SK-N-SH (cell line): ENCODE measurements at regions not wholly inside any gene's neighbourhood (a gene's known extent, or its start where the extent isn't known, plus 50 kb on each side); places are given as distances from the start of the nearest gene placed in this dataset.

Source experiments
- CTCF ChIA-PET: fragments of 300-600, 350-600 bp; formaldehyde crosslinking; extraction: SDS; loops from one replicate; lab custom pipeline; 2021; lab: Yijun Ruan, JAX
- POLR2A ChIA-PET: fragments of 350-600 bp; sonication (Branson Sonifier 250); formaldehyde crosslinking; extraction: SDS; loops from one replicate; lab custom pipeline; 2020; ENCODE audit warnings: antibody characterized with exemption, inconsistent platforms; lab: Yijun Ruan, JAX
- DNase-seq: peaks from one replicate; pipeline ENCODE4 v3.0.0; 2012
- H2AFZ ChIP-seq: fragments of 200-600 bp; sonication (generic); 2 replicates; pipeline ENCODE4 v1.8.1; 2016; ENCODE audit warnings: antibody characterized with exemption, mild to moderate bottlenecking, low read depth
- H3F3A ChIP-seq: fragments of 200-600 bp; sonication (generic); replicated peaks from 2 replicates; pipeline ENCODE3; 2016; ENCODE audit warnings: antibody characterized with exemption, mild to moderate bottlenecking; ENCODE audit not compliant: insufficient read depth
- H3K27ac ChIP-seq, 2 experiments: fragments of 200-500 bp in 1 of 2; fragments of 200-600 bp in 1 of 2; sonication (Bioruptor generic) in 1 of 2; sonication (generic), shearing (Covaris generic) in 1 of 2; 2 replicates each; pipeline versions ENCODE4 v1.5.1 to v1.6.1; 2014 to 2016; ENCODE audit warnings: low read depth in 2 of 2, inconsistent platforms in 1 of 2, low read length in 1 of 2, mild to moderate bottlenecking in 1 of 2, mixed read lengths in 1 of 2
- H3K27me3 ChIP-seq: fragments of 200-600 bp; sonication (generic), shearing (Covaris generic); 2 replicates; pipeline ENCODE4 v1.6.1; 2016; ENCODE audit warnings: mixed run types; ENCODE audit not compliant: insufficient read depth
- H3K36me3 ChIP-seq, 2 experiments: fragments of 200-500 bp in 1 of 2; fragments of 200-600 bp in 1 of 2; sonication (Bioruptor generic) in 1 of 2; sonication (generic) in 1 of 2; replicated peaks in 1 of 2; 2 replicates each; pipeline versions ENCODE3 to v1.5.1; 2014 to 2016; ENCODE audit warnings: low read length in 1 of 2, mild to moderate bottlenecking in 1 of 2; ENCODE audit not compliant: insufficient read depth in 2 of 2, control insufficient read depth in 1 of 2
- H3K4me1 ChIP-seq, 2 experiments: fragments of 200-500 bp in 1 of 2; fragments of 200-600 bp in 1 of 2; sonication (Bioruptor generic) in 1 of 2; sonication (generic), shearing (Covaris generic) in 1 of 2; 2 replicates each; pipeline versions ENCODE4 v1.5.1 to v1.6.1; 2014 to 2016; ENCODE audit warnings: low read depth in 1 of 2, low read length in 1 of 2, mixed run types in 1 of 2; ENCODE audit not compliant: insufficient read depth in 2 of 2, control insufficient read depth in 1 of 2
- H3K4me2 ChIP-seq: fragments of 200-600 bp; sonication (generic), shearing (Covaris generic); 2 replicates; pipeline ENCODE4 v1.6.1; 2017; ENCODE audit warnings: mixed run types
- H3K4me3 ChIP-seq, 2 experiments: fragments of 200-500 bp in 1 of 2; fragments of 200-600 bp in 1 of 2; sonication (Bioruptor generic) in 1 of 2; sonication (generic), shearing (Covaris generic) in 1 of 2; 2 replicates each; pipeline versions ENCODE4 v1.5.1 to v1.8.1; 2014 to 2016; ENCODE audit warnings: low read depth in 2 of 2, inconsistent platforms in 1 of 2, low read length in 1 of 2, mild to moderate bottlenecking in 1 of 2, mixed read lengths in 1 of 2, moderate library complexity in 1 of 2
- H3K79me2 ChIP-seq: fragments of 200-600 bp; sonication (generic); 2 replicates; pipeline ENCODE4 v1.8.1; 2017; ENCODE audit warnings: mild to moderate bottlenecking; ENCODE audit not compliant: insufficient read depth
- H3K9ac ChIP-seq: fragments of 200-600 bp; sonication (generic); 2 replicates; pipeline ENCODE4 v1.6.1; 2017; ENCODE audit warnings: mixed run types
- H3K9me2 ChIP-seq: fragments of 200-600 bp; sonication (generic); 2 replicates; pipeline ENCODE4 v1.6.1; 2017; ENCODE audit warnings: mixed run types
- H3K9me3 ChIP-seq: fragments of 200-600 bp; sonication (generic); 2 replicates; pipeline ENCODE4 v1.6.1; 2017; ENCODE audit warnings: mixed run types, mild to moderate bottlenecking, moderate library complexity
- H4K20me1 ChIP-seq: fragments of 200-600 bp; sonication (generic); 2 replicates; pipeline ENCODE4 v1.6.1; 2017; ENCODE audit warnings: mild to moderate bottlenecking, mixed run types; ENCODE audit not compliant: insufficient read depth
- FOSL2 ChIP-seq: IDR thresholded peaks from 2 replicates; pipeline ENCODE4 v1.4.0; 2012; ENCODE audit warnings: low read depth, mild to moderate bottlenecking, moderate library complexity, borderline replicate concordance
- FOXM1 ChIP-seq: IDR thresholded peaks from 2 replicates; pipeline ENCODE4 v1.4.0; 2012; ENCODE audit warnings: low read depth, mild to moderate bottlenecking
- MEF2A ChIP-seq: IDR thresholded peaks from 2 replicates; pipeline ENCODE4 v1.4.0; 2012; ENCODE audit warnings: low read depth, borderline replicate concordance
- MXI1 ChIP-seq: IDR thresholded peaks from 2 replicates; pipeline ENCODE4 v1.6.1; 2012; ENCODE audit warnings: mild to moderate bottlenecking, low read depth, low read length, improper control_type of control experiment
- RAD21 ChIP-seq: IDR thresholded peaks from 2 replicates; pipeline ENCODE4 v1.6.1; 2012; ENCODE audit warnings: mild to moderate bottlenecking, low read length
- RCOR1 ChIP-seq: fragments of 150-350 bp; IDR thresholded peaks from 2 replicates; pipeline ENCODE4 v1.6.1; 2017; ENCODE audit warnings: antibody characterized with exemption, low read length
- REST ChIP-seq: IDR thresholded peaks from 2 replicates; pipeline ENCODE4 v1.6.1; 2012; ENCODE audit warnings: mild to moderate bottlenecking, low read depth, low read length, moderate library complexity
- RXRA ChIP-seq: IDR thresholded peaks from 2 replicates; pipeline ENCODE4 v1.4.0; 2012; ENCODE audit warnings: low read depth, mild to moderate bottlenecking, borderline replicate concordance
- SIN3A ChIP-seq: IDR thresholded peaks from 2 replicates; pipeline ENCODE4 v1.6.1; 2012; ENCODE audit warnings: low read depth, mild to moderate bottlenecking, low read length, moderate library complexity, borderline replicate concordance
- TCF12 ChIP-seq: IDR thresholded peaks from 2 replicates; pipeline ENCODE4 v1.4.0; 2012
- TEAD4 ChIP-seq: IDR thresholded peaks from 2 replicates; pipeline ENCODE4 v1.4.0; 2012; ENCODE audit warnings: mild to moderate bottlenecking, borderline replicate concordance; ENCODE audit not compliant: insufficient read depth
- WGBS: methylation state at CpG from one replicate; pipeline ENCODE4 v1.1.6; 2017; ENCODE audit warnings: low lambda C conversion rate; 5-methylcytosine and 5-hydroxymethylcytosine counted together
- TF ChIP-seq, protein P1 (sequence below): fragments of 150-350 bp; IDR thresholded peaks from 2 replicates; pipeline ENCODE4 v1.6.1; 2016; ENCODE audit warnings: mild to moderate bottlenecking, low read depth, low read length
- TF ChIP-seq, protein P2 (sequence below): fragments of 200-600 bp; sonication (generic); IDR thresholded peaks from 2 replicates; pipeline ENCODE4 v1.6.1; 2017; ENCODE audit warnings: antibody characterized with exemption, mild to moderate bottlenecking, moderate library complexity

GRCh38 chr9:103919605-103920209 lies 174.4 kb upstream of the SMC2 start:
- Histone ChIP-seq H3K9me3 (no peaks in the 10 kb centered on the region), H3K27me3 (no peaks in the 10 kb centered on the region), H3F3A (no peaks in the 10 kb centered on the region), H3K79me2 (no peaks in the 10 kb centered on the region), H3K27ac (no peak overlapping the region), H3K4me1 (no peaks in the 10 kb centered on the region), H3K9me2 (no peaks in the 10 kb centered on the region), H4K20me1 (no peaks in the 10 kb centered on the region), H3K4me3 (no peak overlapping the region), H3K4me2 (no peak overlapping the region), H3K36me3 (peaks cover 0 to 4% of the 10 kb centered on the region in 2 experiments), H2AFZ (no peak overlapping the region), H3K9ac (no peak overlapping the region)
- 5% methylated on average over 3 of the region's 5 CpGs for WGBS
- DNase-seq: no peak
- ChIA-PET CTCF (no interaction called here), POLR2A (no interaction called here)
- TF ChIP-seq FOSL2 (no peak), MXI1 (no peak), FOXM1 (no peak), RCOR1 (no peak), TCF12 (no peak), REST (no peak), RAD21 (no peak), MEF2A (no peak), TEAD4 (no peak), RXRA (no peak), SIN3A (no peak)
- TF ChIP-seq, protein P1, sequence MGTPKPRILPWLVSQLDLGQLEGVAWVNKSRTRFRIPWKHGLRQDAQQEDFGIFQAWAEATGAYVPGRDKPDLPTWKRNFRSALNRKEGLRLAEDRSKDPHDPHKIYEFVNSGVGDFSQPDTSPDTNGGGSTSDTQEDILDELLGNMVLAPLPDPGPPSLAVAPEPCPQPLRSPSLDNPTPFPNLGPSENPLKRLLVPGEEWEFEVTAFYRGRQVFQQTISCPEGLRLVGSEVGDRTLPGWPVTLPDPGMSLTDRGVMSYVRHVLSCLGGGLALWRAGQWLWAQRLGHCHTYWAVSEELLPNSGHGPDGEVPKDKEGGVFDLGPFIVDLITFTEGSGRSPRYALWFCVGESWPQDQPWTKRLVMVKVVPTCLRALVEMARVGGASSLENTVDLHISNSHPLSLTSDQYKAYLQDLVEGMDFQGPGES: no peak

- H3F3A ChIP-seq: no peaks in the 10 kb centered on the region
- CTCF ChIA-PET: no interaction called here
- no peak for DNase-seq
- TF ChIP-seq RAD21 (peak; percentile 31), FOXM1 (no peak)
- TF ChIP-seq, protein P2, sequence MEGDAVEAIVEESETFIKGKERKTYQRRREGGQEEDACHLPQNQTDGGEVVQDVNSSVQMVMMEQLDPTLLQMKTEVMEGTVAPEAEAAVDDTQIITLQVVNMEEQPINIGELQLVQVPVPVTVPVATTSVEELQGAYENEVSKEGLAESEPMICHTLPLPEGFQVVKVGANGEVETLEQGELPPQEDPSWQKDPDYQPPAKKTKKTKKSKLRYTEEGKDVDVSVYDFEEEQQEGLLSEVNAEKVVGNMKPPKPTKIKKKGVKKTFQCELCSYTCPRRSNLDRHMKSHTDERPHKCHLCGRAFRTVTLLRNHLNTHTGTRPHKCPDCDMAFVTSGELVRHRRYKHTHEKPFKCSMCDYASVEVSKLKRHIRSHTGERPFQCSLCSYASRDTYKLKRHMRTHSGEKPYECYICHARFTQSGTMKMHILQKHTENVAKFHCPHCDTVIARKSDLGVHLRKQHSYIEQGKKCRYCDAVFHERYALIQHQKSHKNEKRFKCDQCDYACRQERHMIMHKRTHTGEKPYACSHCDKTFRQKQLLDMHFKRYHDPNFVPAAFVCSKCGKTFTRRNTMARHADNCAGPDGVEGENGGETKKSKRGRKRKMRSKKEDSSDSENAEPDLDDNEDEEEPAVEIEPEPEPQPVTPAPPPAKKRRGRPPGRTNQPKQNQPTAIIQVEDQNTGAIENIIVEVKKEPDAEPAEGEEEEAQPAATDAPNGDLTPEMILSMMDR: peak; percentile 44
- TF ChIP-seq, all 33 proteins: peak for 2
- WGBS: 7% methylated on average over 3 of the region's 3 CpGs
- Histone ChIP-seq H4K20me1 (no peaks in the 10 kb centered on the region), H2AFZ (no peak overlapping the region), H3K36me3 (peaks cover 0 to 4% of the 10 kb centered on the region in 2 experiments), H3K79me2 (no peaks in the 10 kb centered on the region), H3K4me3 (no peak overlapping the region), H3K9me3 (no peaks in the 10 kb centered on the region), H3K4me2 (no peak overlapping the region), H3K9ac (no peak overlapping the region), H3K9me2 (no peaks in the 10 kb centered on the region), H3K27me3 (no peaks in the 10 kb centered on the region), H3K27ac (no peak overlapping the region), H3K4me1 (no peaks in the 10 kb centered on the region)
- POLR2A ChIA-PET: no interaction called here
Observed at GRCh38 chr9:103928442-103928841, 165.7 kb upstream of the SMC2 start.
